ENCODE measurements at regions not wholly inside any gene's neighbourhood (a gene's known extent, or its start where the extent isn't known, plus 50 kb on each side); places are given as distances from the start of the nearest gene placed in this dataset.

DNA sequence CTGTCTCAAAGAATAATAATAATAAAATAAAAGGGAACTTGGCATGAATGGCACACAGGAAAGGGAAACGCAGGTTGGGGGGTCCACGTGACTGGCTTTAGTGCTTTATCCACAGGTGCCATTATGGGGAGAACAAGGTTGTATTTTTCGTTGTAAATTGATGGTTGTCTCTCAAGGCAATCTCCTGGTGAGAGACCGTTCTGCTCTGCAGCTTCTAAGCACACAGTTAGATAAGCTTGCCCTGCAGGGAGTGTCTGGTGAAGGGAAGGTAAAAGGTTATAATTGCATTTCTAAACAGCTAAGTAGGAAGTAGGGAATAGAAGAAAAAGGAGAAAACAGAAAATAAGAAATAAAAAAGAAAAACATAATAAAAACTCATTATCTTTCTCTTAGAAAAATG is 69.1 kb upstream of the CPSF6 start:
- Histone ChIP-seq H2AFZ (ENCODE audit: low read depth, low read length) (no peak overlapping the region), H3K36me3 (ENCODE audit: insufficient read depth, low read length) (no peaks in the 10 kb centered on the region), H3K27me3 (ENCODE audit: insufficient read depth, low read depth, low read length) (no peaks in the 10 kb centered on the region), H3K79me2 (replicated peaks; ENCODE audit: insufficient read depth, low read length) (no peaks in the 10 kb centered on the region), H3K4me3 (ENCODE audit: low read length) (no peak overlapping the region), H3K9ac (ENCODE audit: low read length) (no peak overlapping the region), H3K9me2 (ENCODE audit: insufficient read depth, low read length) (no peaks in the 10 kb centered on the region), H3F3A (ENCODE audit: insufficient read depth, low read length, poor library complexity, severe bottlenecking) (peaks cover 2% of the 10 kb centered on the region), H3K9me3 (ENCODE audit: low read length) (no peaks in the 10 kb centered on the region), H3K4me2 (ENCODE audit: low read length) (no peak overlapping the region), H3K27ac (ENCODE audit: low read length) (no peak overlapping the region), H4K20me1 (ENCODE audit: insufficient read depth) (no peaks in the 10 kb centered on the region)
- TF ChIP-seq, protein P1, sequence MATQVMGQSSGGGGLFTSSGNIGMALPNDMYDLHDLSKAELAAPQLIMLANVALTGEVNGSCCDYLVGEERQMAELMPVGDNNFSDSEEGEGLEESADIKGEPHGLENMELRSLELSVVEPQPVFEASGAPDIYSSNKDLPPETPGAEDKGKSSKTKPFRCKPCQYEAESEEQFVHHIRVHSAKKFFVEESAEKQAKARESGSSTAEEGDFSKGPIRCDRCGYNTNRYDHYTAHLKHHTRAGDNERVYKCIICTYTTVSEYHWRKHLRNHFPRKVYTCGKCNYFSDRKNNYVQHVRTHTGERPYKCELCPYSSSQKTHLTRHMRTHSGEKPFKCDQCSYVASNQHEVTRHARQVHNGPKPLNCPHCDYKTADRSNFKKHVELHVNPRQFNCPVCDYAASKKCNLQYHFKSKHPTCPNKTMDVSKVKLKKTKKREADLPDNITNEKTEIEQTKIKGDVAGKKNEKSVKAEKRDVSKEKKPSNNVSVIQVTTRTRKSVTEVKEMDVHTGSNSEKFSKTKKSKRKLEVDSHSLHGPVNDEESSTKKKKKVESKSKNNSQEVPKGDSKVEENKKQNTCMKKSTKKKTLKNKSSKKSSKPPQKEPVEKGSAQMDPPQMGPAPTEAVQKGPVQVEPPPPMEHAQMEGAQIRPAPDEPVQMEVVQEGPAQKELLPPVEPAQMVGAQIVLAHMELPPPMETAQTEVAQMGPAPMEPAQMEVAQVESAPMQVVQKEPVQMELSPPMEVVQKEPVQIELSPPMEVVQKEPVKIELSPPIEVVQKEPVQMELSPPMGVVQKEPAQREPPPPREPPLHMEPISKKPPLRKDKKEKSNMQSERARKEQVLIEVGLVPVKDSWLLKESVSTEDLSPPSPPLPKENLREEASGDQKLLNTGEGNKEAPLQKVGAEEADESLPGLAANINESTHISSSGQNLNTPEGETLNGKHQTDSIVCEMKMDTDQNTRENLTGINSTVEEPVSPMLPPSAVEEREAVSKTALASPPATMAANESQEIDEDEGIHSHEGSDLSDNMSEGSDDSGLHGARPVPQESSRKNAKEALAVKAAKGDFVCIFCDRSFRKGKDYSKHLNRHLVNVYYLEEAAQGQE (IDR thresholded peaks at IDR 0.05; ENCODE audit: borderline replicate concordance), result no peak
- TF ChIP-seq, protein P2, sequence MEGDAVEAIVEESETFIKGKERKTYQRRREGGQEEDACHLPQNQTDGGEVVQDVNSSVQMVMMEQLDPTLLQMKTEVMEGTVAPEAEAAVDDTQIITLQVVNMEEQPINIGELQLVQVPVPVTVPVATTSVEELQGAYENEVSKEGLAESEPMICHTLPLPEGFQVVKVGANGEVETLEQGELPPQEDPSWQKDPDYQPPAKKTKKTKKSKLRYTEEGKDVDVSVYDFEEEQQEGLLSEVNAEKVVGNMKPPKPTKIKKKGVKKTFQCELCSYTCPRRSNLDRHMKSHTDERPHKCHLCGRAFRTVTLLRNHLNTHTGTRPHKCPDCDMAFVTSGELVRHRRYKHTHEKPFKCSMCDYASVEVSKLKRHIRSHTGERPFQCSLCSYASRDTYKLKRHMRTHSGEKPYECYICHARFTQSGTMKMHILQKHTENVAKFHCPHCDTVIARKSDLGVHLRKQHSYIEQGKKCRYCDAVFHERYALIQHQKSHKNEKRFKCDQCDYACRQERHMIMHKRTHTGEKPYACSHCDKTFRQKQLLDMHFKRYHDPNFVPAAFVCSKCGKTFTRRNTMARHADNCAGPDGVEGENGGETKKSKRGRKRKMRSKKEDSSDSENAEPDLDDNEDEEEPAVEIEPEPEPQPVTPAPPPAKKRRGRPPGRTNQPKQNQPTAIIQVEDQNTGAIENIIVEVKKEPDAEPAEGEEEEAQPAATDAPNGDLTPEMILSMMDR (IDR thresholded peaks at IDR 0.05; ENCODE audit: poor library complexity, severe bottlenecking), result no peak
- TF ChIP-seq MXI1 (conservative IDR thresholded peaks at IDR 0.05; ENCODE audit: poor library complexity, severe bottlenecking) (no peak), SMC3 (conservative IDR thresholded peaks at IDR 0.05; ENCODE audit: poor library complexity) (no peak), POLR2AphosphoS5 (IDR thresholded peaks at IDR 0.05) (peak; percentile 72)

DNA sequence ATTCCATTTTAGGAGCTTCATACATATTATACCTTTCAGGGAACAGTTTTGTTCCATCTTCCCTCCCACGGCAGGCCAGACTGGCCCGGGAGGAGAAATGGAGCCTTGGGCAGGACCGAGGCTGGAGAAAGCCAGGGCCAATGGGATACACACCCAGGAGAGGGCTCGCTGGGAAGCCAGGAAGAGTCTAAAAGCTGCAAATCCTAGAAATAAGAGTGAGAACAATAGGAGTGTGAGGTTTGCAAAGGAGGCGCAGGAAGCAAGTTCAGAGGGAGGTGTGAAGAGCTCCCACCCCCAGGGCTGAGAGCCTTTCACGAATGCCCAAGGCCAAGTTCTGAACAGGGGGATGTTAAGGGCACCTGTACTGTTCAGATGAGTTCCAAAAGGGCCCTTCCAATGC is 67.5 kb upstream of the CPSF6 start:
- H3K27ac ChIP-seq (ENCODE audit: low read length), result no peak overlapping the region
- H3K36me3 ChIP-seq (ENCODE audit: insufficient read depth, low read length), result no peaks in the 10 kb centered on the region
- H3K4me3 ChIP-seq (ENCODE audit: low read length), result peak overlapping the region; percentile 48
- H2AFZ ChIP-seq (ENCODE audit: low read depth, low read length), result no peak overlapping the region
- H3K9ac ChIP-seq (ENCODE audit: low read length), result no peak overlapping the region
- H3K4me2 ChIP-seq (ENCODE audit: low read length), result no peak overlapping the region
- no peak for TF ChIP-seq EZH2 (IDR thresholded peaks at IDR 0.05; ENCODE audit: borderline replicate concordance, insufficient read depth, low read length, poor library complexity, severe bottlenecking)
- no peak for TF ChIP-seq POLR2AphosphoS5 (IDR thresholded peaks at IDR 0.05)
- TF ChIP-seq MXI1 (conservative IDR thresholded peaks at IDR 0.05; ENCODE audit: poor library complexity, severe bottlenecking), result no peak
- no peak for TF ChIP-seq SMC3 (conservative IDR thresholded peaks at IDR 0.05; ENCODE audit: poor library complexity)
- TF ChIP-seq EP300 (conservative IDR thresholded peaks at IDR 0.05; ENCODE audit: poor library complexity, severe bottlenecking), result no peak
- TF ChIP-seq, protein P1 (IDR thresholded peaks at IDR 0.05; ENCODE audit: borderline replicate concordance), result no peak
- TF ChIP-seq, protein P2 (IDR thresholded peaks at IDR 0.05; ENCODE audit: poor library complexity, severe bottlenecking), result no peak
- TF ChIP-seq RAD21 (conservative IDR thresholded peaks at IDR 0.05), result no peak
- no peak for TF ChIP-seq TAF1 (IDR thresholded peaks at IDR 0.05; ENCODE audit: low read depth)
- H3K27me3 ChIP-seq (ENCODE audit: insufficient read depth, low read depth, low read length), result no peaks in the 10 kb centered on the region
- H3F3A ChIP-seq (ENCODE audit: insufficient read depth, low read length, poor library complexity, severe bottlenecking), result peaks cover 2% of the 10 kb centered on the region
- peaks cover 6% of the 10 kb centered on the region for H3K9me3 ChIP-seq (ENCODE audit: low read length)
- no peaks in the 10 kb centered on the region for H3K79me2 ChIP-seq (replicated peaks; ENCODE audit: insufficient read depth, low read length)
- H3K9me2 ChIP-seq (ENCODE audit: insufficient read depth, low read length), result no peaks in the 10 kb centered on the region
- no peaks in the 10 kb centered on the region for H4K20me1 ChIP-seq (ENCODE audit: insufficient read depth)

All from neural cell (in vitro differentiated cells).